ENCODE measurements at regions not wholly inside any gene's neighbourhood (a gene's known extent, or its start where the extent isn't known, plus 50 kb on each side); places are given as distances from the start of the nearest gene placed in this dataset.

DNA sequence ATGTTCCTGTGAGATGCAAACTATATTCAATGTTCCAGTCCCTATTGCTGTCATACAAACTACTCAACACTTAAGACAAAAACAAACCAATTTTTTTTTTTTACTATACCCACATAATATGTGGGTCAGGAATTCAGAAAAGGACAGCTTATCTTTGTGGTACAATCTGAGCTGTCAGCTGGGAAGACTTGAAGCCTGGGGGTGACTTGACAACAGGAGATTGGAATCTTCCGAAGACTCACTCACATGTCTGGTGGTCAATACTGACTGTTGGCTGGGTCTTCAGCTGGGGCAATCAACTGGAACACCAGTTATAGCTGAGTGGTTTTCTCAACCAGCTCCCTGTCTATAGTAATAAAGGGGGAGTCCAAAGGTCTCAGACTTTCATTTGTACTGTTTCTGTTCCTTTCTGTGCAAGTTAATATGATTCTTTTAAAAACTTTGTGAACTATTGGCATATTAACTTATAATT, 81.7 kb upstream of the ATP1B1 start:
- TF ChIP-seq ZFP3 (CRISPR knock-in tag; IDR thresholded peaks at IDR 0.05) = no peak
- TF ChIP-seq ZFP30 (CRISPR knock-in tag; IDR thresholded peaks at IDR 0.05) = no peak
- TF ChIP-seq CSDC2 (CRISPR knock-in tag; IDR thresholded peaks at IDR 0.05) = no peak
- TF ChIP-seq TOX (CRISPR knock-in tag; IDR thresholded peaks at IDR 0.05; ENCODE audit: borderline replicate concordance) = no peak
- TF ChIP-seq RARB (CRISPR knock-in tag; IDR thresholded peaks at IDR 0.05) = no peak
